Activated CD8-positive, alpha-beta memory T cell treated with anti-CD3 and anti-CD28 coated beads, Interleukin-2, amount 10 ng/mL, durations not matched to agents 7 days and 5 days (primary cell): ENCODE measurements at regions not wholly inside any gene's neighbourhood (a gene's known extent, or its start where the extent isn't known, plus 50 kb on each side); places are given as distances from the start of the nearest gene placed in this dataset.

Experiments
- ATAC-seq: fragments of 150-1000 bp; cut with Tn5 transposase; one replicate; pipeline ENCODE4 v1.10.0; 2021; ENCODE audit warnings: moderate library complexity
- CTCF ChIA-PET: fragments of 350-600 bp; sonication (Branson Sonifier 250); formaldehyde crosslinking; loops from one replicate; lab custom pipeline; 2021; ENCODE audit warnings: antibody characterized with exemption; lab: Charles Lee
- DNase-seq: peaks from one replicate; pipeline ENCODE4 v3.0.0-alpha.2; 2020
- H3K27ac Mint-ChIP-seq: one replicate; pipeline ENCODE4 v1.8.0; 2021; ENCODE audit warnings: mild to moderate bottlenecking, mixed read lengths
- H3K27me3 Mint-ChIP-seq: one replicate; pipeline ENCODE4 v1.8.0; 2021; ENCODE audit warnings: mixed read lengths
- H3K36me3 Mint-ChIP-seq: one replicate; pipeline ENCODE4 v1.8.0; 2021; ENCODE audit warnings: mild to moderate bottlenecking, mixed read lengths
- H3K4me1 Mint-ChIP-seq: one replicate; pipeline ENCODE4 v1.8.0; 2021; ENCODE audit warnings: mixed read lengths
- H3K4me3 Mint-ChIP-seq: one replicate; pipeline ENCODE4 v1.8.0; 2021; ENCODE audit warnings: mild to moderate bottlenecking, moderate library complexity, mixed read lengths
- H3K9me3 Mint-ChIP-seq: one replicate; pipeline ENCODE4 v1.8.0; 2022; ENCODE audit warnings: low read depth, mixed read lengths

- no peaks in the 10 kb centered on the region for H3K36me3 Mint-ChIP-seq
- ATAC-seq (no peak), DNase-seq (no peak)
- peaks cover 9% of the 10 kb centered on the region for H3K27me3 Mint-ChIP-seq
- H3K4me1 Mint-ChIP-seq: peaks cover 7% of the 10 kb centered on the region
- H3K4me3 Mint-ChIP-seq: no peak overlapping the region
- CTCF ChIA-PET: interaction anchor here (1.3 kb wide), 1 partner anchor 17 kb away, joined by 6 read pairs; no protein-coding TSS in a partner anchor
- H3K27ac Mint-ChIP-seq: no peak overlapping the region
- no peaks in the 10 kb centered on the region for H3K9me3 Mint-ChIP-seq
These were observed 50.0 kb upstream of the VPS8 start for GRCh38 chr3:184761976-184762375.
